Colonic mucosa (tissue), 4 donors: ENCODE measurements at regions not wholly inside any gene's neighbourhood (a gene's known extent, or its start where the extent isn't known, plus 50 kb on each side); places are given as distances from the start of the nearest gene placed in this dataset.

ENCODE experiments used
- DNase-seq: peaks from one replicate; pipeline ENCODE4 v3.0.0-alpha.2; 2020
- H3K27ac ChIP-seq: fragments of 200-600 bp; one replicate; pipeline ENCODE4 v1.8.0; 2021
- H3K27me3 ChIP-seq: fragments of 200-600 bp; one replicate; pipeline ENCODE4 v1.8.0; 2021
- H3K36me3 ChIP-seq: fragments of 200-600 bp; one replicate; pipeline ENCODE4 v1.8.0; 2021
- H3K4me1 ChIP-seq: fragments of 200-600 bp; one replicate; pipeline ENCODE4 v1.8.0; 2021; ENCODE audit warnings: mild to moderate bottlenecking
- H3K4me3 ChIP-seq: fragments of 200-600 bp; one replicate; pipeline ENCODE4 v1.8.0; 2021
- H3K9ac ChIP-seq, 2 donors: one replicate each; pipeline ENCODE4 v1.7.0; 2013; ENCODE audit warnings: control low read depth in 2 of 2, low read depth in 2 of 2, low read length in 2 of 2
- H3K9me3 ChIP-seq: fragments of 200-600 bp; one replicate; pipeline ENCODE4 v1.8.0; 2021
- intact Hi-C: fragments of 100-400 bp; cut with DNase I; formaldehyde crosslinking; loops from one replicate; pipeline ENCODE4 v1.14.1; 2022
- TF ChIP-seq, protein P1 (sequence below): fragments of 200-600 bp; IDR thresholded peaks from one replicate; pipeline ENCODE4 v1.8.0; 2022; ENCODE audit warnings: antibody characterized with exemption, mild to moderate bottlenecking
- donor health status: healthy.
- donor health status: DM: no; HTN: no; CAD: no.
- donor health status: DM: no; HTN: no; CAD: no.

DNA sequence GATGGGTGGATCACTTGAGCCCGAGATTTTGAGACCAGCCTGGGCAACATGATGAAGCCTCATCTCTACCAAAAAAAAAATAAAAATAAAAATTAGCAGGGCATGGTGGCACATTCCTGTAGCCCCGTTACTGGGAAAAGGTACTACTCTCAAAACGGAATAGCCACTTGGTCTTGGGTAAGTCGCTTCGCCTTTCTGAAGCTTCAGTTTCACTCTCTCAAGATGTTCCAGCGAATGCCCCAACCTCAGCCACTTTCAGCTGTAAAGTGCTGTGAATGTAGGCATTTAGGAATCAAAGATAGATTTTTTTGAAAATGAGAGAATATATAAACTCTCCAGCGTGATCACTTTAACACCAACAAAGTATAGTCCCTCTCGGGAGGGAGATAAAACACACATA is 154.1 kb upstream of the HS3ST3A1 start:
- TF ChIP-seq, protein P1, sequence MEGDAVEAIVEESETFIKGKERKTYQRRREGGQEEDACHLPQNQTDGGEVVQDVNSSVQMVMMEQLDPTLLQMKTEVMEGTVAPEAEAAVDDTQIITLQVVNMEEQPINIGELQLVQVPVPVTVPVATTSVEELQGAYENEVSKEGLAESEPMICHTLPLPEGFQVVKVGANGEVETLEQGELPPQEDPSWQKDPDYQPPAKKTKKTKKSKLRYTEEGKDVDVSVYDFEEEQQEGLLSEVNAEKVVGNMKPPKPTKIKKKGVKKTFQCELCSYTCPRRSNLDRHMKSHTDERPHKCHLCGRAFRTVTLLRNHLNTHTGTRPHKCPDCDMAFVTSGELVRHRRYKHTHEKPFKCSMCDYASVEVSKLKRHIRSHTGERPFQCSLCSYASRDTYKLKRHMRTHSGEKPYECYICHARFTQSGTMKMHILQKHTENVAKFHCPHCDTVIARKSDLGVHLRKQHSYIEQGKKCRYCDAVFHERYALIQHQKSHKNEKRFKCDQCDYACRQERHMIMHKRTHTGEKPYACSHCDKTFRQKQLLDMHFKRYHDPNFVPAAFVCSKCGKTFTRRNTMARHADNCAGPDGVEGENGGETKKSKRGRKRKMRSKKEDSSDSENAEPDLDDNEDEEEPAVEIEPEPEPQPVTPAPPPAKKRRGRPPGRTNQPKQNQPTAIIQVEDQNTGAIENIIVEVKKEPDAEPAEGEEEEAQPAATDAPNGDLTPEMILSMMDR, result no peak
- intact Hi-C loops, result no loop called here

DNA sequence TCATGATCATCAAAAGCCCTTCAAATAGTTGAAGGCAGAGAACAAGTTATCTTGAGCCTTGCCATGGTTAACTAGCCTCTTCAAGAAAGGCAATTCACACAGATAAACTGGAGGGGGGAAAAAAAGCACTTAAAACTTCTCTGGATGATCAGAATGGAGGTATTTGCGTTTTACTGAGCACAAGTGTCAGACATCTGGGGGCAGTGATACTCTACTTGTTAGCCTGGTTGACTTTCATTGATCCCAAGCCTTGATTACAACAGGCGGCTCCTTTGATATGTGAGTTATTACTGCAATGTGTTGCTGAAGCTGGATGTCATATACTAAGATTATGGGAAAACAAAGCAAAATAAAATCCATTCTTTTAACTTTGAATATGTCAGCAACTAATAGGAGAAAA is 155.0 kb upstream of the HS3ST3A1 start:
- H3K27ac ChIP-seq, result no peak overlapping the region
- no peak overlapping the region for H3K4me3 ChIP-seq
- H3K27me3 ChIP-seq, result no peaks in the 10 kb centered on the region
- DNase-seq, result no peak
- no peaks in the 10 kb centered on the region for H3K4me1 ChIP-seq
- no peak overlapping the region for H3K9ac ChIP-seq
- TF ChIP-seq, protein P1, result no peak
- intact Hi-C loops, result no loop called here
- H3K36me3 ChIP-seq, result no peaks in the 10 kb centered on the region
- H3K9me3 ChIP-seq, result no peaks in the 10 kb centered on the region

More for the DNA sequence above, 154.1 kb upstream of the HS3ST3A1 start:
- no peaks in the 10 kb centered on the region for H3K9me3 ChIP-seq
- H3K27me3 ChIP-seq, result no peaks in the 10 kb centered on the region
- no peak overlapping the region for H3K27ac ChIP-seq
- no peaks in the 10 kb centered on the region for H3K4me1 ChIP-seq
- H3K4me3 ChIP-seq, result no peak overlapping the region
- H3K36me3 ChIP-seq, result no peaks in the 10 kb centered on the region
- no peak overlapping the region for H3K9ac ChIP-seq
- no peak for DNase-seq

DNA sequence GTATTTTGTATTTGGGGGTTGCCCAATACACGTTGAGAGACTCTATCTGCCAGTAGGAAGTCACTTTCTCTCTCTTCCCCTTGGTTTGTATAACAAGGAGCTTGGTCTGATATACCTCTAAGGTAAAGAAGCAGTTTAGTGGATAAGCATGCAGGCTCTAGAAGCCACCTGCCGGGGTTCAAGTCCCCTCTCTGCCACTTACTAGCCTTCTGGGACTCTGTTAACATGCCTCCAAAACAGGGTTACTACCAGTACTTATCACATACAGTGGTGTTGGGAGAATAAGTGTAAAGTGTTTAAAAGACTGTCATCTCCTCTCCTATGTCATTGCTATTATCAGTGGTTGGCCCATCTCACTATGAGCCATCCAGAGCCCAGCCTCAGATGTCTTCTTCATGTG is 156.1 kb upstream of the HS3ST3A1 start:
- no peaks in the 10 kb centered on the region for H3K4me1 ChIP-seq
- no peak overlapping the region for H3K27ac ChIP-seq
- H3K9me3 ChIP-seq, result no peaks in the 10 kb centered on the region
- TF ChIP-seq, protein P1, result no peak
- no peak for DNase-seq
- H3K4me3 ChIP-seq, result no peak overlapping the region
- H3K9ac ChIP-seq, result no peak overlapping the region
- H3K36me3 ChIP-seq, result no peaks in the 10 kb centered on the region
- intact Hi-C loops, result no loop called here
- no peaks in the 10 kb centered on the region for H3K27me3 ChIP-seq

DNA sequence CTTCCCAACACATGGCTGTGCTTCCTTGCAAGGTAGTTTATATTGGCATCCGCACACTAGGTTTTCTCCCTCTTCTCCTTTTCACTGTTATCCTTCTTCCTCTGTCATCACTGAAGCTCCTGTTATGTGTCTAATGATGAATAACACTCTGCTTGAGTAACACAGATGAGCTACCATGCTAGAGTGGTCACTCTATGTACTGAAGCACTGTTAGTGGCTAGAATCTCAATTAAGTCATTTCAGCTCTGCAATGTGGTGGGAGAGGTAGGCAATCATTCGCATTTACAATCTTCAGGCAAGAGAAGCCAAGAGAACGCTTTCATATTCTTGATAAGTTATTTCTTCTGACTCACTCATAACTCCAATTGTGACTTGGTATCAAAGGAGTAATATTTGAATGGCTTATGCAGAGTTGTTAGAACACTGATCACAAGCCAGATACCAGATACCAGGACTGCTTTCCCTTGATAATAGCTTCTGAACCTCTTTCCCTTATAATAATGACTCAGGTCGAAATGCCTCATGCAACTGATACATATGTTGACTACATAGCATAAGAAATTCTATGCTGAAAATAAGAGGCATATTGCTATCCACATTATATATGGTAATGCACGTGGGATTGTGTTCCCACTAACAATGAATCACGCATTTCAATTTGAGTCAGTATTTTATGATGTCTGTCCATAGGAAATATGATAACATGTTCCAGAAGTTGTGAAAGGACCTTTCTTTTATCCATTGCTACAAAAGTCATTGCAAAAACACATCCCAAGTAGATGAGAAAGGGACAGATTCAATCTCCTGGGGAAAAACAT is 158.0 kb upstream of the HS3ST3A1 start:
- H3K4me3 ChIP-seq, result no peak overlapping the region
- H3K4me1 ChIP-seq, result no peaks in the 10 kb centered on the region
- intact Hi-C loops, result no loop called here
- no peak overlapping the region for H3K27ac ChIP-seq
- no peaks in the 10 kb centered on the region for H3K36me3 ChIP-seq
- H3K27me3 ChIP-seq, result no peaks in the 10 kb centered on the region
- no peaks in the 10 kb centered on the region for H3K9me3 ChIP-seq
- TF ChIP-seq, protein P1, result no peak
- no peak overlapping the region for H3K9ac ChIP-seq
- DNase-seq, result no peak

DNA sequence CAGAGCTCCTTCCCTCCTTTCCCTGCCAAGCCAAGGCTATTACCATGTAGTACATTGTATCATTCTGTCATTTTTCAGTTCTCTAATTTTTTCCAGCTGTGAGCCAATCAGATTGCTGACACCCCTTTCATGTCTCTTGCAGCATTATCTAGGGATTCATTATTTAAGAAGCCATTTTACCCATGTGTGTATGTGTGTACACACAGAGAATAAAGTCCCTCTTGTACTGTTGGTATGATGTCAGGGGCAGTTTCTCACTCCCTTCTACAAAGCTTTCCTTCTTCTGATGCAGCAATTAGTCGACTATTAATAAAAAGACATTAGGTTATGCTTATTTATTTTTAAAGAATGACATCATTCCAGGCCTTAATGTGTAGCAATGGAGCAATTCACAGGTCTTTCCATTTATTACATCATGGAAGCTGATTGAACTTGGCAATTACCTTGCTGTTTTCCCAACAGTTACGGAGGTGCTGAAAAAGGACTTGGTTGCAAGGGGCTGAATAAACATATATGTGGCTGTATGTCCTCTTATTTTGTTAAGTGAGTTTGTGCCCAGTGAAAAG is 159.4 kb upstream of the HS3ST3A1 start:
- Histone ChIP-seq H3K36me3 (no peaks in the 10 kb centered on the region), H3K4me3 (no peak overlapping the region), H3K9ac (no peak overlapping the region), H3K9me3 (no peaks in the 10 kb centered on the region), H3K27ac (no peak overlapping the region), H3K4me1 (no peaks in the 10 kb centered on the region), H3K27me3 (no peaks in the 10 kb centered on the region)
- no peak for DNase-seq
- TF ChIP-seq, protein P1, result no peak
- intact Hi-C loops, result no loop called here
